Stimulated activated naive B cell treated with anti-CD40 and anti-IgM and Interleukin-4, amounts not matched to agents 10 μg/mL and 1 μg/mL and 100 μg/mL, for 72 hours (primary cell): ENCODE measurements at regions not wholly inside any gene's neighbourhood (a gene's known extent, or its start where the extent isn't known, plus 50 kb on each side); places are given as distances from the start of the nearest gene placed in this dataset.
"Not testable (repeated sequence)": the region's sequence is repeated elsewhere in the genome, so short reads cannot be mapped to it uniquely, and the experiment has no call there.

Experiments used
- ATAC-seq, 2 donors: fragments of 150-1000 bp; cut with Tn5 transposase; replicated peaks; 2 replicates each; pipeline ENCODE4 v1.10.0; 2021; ENCODE audit warnings: moderate library complexity in 1 of 2
- DNase-seq: peaks from one replicate; pipeline ENCODE4 v3.0.0; 2021
- H3K27ac Mint-ChIP-seq: one replicate; pipeline ENCODE4 v1.8.0; 2022; ENCODE audit warnings: mild to moderate bottlenecking, mixed read lengths
- H3K27me3 Mint-ChIP-seq, 2 donors: one replicate each; pipeline ENCODE4 v1.8.0; 2022; ENCODE audit warnings: mixed read lengths in 2 of 2
- H3K36me3 Mint-ChIP-seq, 2 donors: one replicate each; pipeline ENCODE4 v1.8.0; 2022; ENCODE audit warnings: mixed read lengths in 2 of 2, mild to moderate bottlenecking in 1 of 2
- H3K4me1 Mint-ChIP-seq, 2 donors: one replicate each; pipeline ENCODE4 v1.8.0; 2022; ENCODE audit warnings: mixed read lengths in 2 of 2, mild to moderate bottlenecking in 1 of 2
- H3K4me3 Mint-ChIP-seq, 2 donors: one replicate each; pipeline ENCODE4 v1.8.0; 2022; ENCODE audit warnings: mild to moderate bottlenecking in 2 of 2, mixed read lengths in 2 of 2, moderate library complexity in 1 of 2
- H3K9me3 Mint-ChIP-seq, 2 donors: one replicate each; pipeline ENCODE4 v1.8.0; 2022; ENCODE audit warnings: mixed read lengths in 2 of 2, mild to moderate bottlenecking in 1 of 2

DNA sequence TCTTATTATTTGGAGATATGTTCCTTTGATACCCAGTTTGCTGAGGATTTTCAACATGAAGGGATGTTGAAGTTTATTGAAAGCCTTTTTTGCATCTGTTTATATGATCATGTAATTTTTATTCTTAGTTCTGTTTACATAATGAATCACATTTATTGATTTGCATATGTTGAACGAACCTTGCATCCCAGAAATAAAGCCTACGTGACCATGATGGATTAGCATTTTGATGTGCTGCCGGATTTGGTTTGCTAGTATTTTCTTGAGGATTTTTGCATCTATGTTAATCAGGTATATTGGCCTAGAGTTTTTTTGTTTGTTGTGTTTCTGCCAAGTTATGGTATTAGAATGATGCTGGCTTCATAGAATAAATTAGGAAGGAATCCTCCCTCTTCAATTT is 161.4 kb upstream of the ITGA1 start:
- Mint-ChIP-seq H3K36me3 (no peaks in the 10 kb centered on the region), H3K27ac (no peak overlapping the region), H3K27me3 (no peaks in the 10 kb centered on the region), H3K4me1 (no peaks in the 10 kb centered on the region), H3K4me3 (no peak overlapping the region), H3K9me3 (peaks cover 0 to 9% of the 10 kb centered on the region in 2 donors)
- DNase-seq (no peak), ATAC-seq (no peak)

DNA sequence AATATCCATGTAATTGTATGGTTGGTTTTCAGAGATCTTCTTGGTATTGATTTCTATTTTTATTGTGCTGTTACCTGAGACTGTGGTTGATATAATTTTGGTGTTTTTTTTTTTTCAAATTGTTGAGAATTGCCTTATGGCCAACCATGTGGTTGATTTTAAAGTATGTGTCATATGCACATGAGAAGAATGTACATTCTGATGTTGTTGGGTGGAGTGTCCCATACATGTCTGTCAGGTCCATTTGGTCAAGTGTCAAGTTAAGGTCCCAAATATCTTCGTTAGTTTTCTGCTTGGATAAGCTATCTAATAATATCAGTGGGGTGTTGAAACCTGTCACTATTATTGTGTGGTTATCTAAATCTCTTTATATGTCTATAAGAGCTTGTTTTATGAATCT is 160.0 kb upstream of the ITGA1 start:
- DNase-seq (no peak), ATAC-seq (no peak)
- no peaks in the 10 kb centered on the region for H3K27me3 Mint-ChIP-seq
- H3K36me3 Mint-ChIP-seq = no peaks in the 10 kb centered on the region
- H3K4me3 Mint-ChIP-seq = no peak overlapping the region
- no peaks in the 10 kb centered on the region for H3K4me1 Mint-ChIP-seq
- no peak overlapping the region for H3K27ac Mint-ChIP-seq
- peaks cover 0 to 9% of the 10 kb centered on the region in 2 donors for H3K9me3 Mint-ChIP-seq

DNA sequence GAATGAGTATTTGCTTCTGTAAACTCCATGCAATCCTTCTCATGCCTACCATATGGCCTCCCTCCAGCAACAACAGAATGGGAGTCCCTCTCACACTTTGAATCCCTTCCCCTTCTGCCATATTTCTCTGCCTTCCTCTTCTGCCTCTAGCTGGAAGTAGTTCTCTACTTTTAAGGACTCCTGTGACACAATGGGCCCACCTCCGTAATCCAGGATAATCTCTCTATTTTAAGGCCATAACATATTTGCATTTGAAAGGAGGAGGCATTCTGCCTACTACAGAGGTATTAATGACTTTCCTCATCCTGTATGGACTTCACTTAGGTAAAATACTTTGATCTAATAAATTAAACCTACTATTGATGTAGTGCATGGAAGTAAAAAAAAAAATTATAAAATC is 155.4 kb upstream of the ITGA1 start:
- Mint-ChIP-seq H3K27ac (no peak overlapping the region), H3K4me3 (no peak overlapping the region), H3K9me3 (peaks cover 0 to 2% of the 10 kb centered on the region in 2 donors), H3K4me1 (no peaks in the 10 kb centered on the region), H3K36me3 (no peaks in the 10 kb centered on the region), H3K27me3 (no peaks in the 10 kb centered on the region)
- DNase-seq (no peak), ATAC-seq (no peak)

DNA sequence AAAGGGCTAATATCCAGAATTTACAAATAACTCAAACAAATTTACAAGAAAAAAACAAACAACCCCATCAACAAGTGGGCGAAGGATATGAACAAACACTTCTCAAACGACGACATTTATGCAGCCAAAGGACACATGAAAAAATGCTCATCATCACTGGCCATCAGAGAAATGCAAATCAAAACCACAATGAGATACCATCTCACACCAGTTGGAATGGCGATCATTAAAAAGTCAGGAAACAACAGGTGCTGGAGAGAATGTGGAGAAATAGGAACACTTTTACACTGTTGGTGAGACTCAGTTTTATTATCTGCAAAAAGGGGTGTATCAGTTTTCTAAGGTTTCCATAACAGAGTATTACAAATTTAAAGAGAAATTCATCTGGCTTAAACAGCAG is 153.5 kb upstream of the ITGA1 start:
- H3K27me3 Mint-ChIP-seq, ATAC-seq: not testable (repeated sequence)

GRCh38 chr5:52638732-52639131 is 149.0 kb upstream of the ITGA1 start:
- no peaks in the 10 kb centered on the region for H3K27me3 Mint-ChIP-seq
- no peak for ATAC-seq
- H3K9me3 Mint-ChIP-seq = peaks cover 0 to 5% of the 10 kb centered on the region in 2 donors
- no peak overlapping the region for H3K4me3 Mint-ChIP-seq
- H3K4me1 Mint-ChIP-seq = no peaks in the 10 kb centered on the region
- no peak overlapping the region for H3K27ac Mint-ChIP-seq
- no peak for DNase-seq
- no peaks in the 10 kb centered on the region for H3K36me3 Mint-ChIP-seq

More for the DNA sequence above, 153.5 kb upstream of the ITGA1 start:
- DNase-seq, H3K4me1 Mint-ChIP-seq, H3K27ac Mint-ChIP-seq, H3K36me3 Mint-ChIP-seq, H3K4me3 Mint-ChIP-seq, H3K9me3 Mint-ChIP-seq: not testable (repeated sequence)

DNA sequence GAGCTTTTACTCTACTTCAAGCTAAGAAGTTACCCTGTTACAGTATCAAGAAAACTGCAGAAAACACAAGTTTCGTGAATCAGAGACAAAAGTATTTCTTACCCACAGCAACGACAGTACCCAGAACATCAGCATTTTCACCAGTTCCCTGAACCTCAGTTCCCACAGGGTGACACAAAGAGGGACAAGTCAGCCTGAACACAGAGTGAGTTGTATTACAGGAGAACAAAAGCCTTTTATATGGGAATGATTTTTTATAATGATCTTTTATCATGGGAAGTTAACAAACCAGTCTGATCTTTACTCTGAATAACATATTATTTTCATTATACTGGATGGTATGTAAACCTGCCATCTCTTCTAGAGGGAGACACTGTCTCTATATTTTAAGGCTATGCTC is 139.0 kb upstream of the ITGA1 start:
- Mint-ChIP-seq H3K4me1 (no peaks in the 10 kb centered on the region), H3K9me3 (peaks cover 12 to 13% of the 10 kb centered on the region in 2 donors), H3K36me3 (no peaks in the 10 kb centered on the region), H3K4me3 (no peak overlapping the region), H3K27me3 (peaks cover 0 to 6% of the 10 kb centered on the region in 2 donors), H3K27ac (no peak overlapping the region)
- ATAC-seq (no peak), DNase-seq (no peak)

- Mint-ChIP-seq H3K36me3 (no peaks in the 10 kb centered on the region), H3K4me3 (no peak overlapping the region), H3K27me3 (peaks cover 6 to 8% of the 10 kb centered on the region in 2 donors), H3K9me3 (no peaks in the 10 kb centered on the region), H3K4me1 (no peaks in the 10 kb centered on the region), H3K27ac (no peak overlapping the region)
- DNase-seq (no peak), ATAC-seq (no peak)
Observed at GRCh38 chr5:52655163-52655562, 132.6 kb upstream of the ITGA1 start.

DNA sequence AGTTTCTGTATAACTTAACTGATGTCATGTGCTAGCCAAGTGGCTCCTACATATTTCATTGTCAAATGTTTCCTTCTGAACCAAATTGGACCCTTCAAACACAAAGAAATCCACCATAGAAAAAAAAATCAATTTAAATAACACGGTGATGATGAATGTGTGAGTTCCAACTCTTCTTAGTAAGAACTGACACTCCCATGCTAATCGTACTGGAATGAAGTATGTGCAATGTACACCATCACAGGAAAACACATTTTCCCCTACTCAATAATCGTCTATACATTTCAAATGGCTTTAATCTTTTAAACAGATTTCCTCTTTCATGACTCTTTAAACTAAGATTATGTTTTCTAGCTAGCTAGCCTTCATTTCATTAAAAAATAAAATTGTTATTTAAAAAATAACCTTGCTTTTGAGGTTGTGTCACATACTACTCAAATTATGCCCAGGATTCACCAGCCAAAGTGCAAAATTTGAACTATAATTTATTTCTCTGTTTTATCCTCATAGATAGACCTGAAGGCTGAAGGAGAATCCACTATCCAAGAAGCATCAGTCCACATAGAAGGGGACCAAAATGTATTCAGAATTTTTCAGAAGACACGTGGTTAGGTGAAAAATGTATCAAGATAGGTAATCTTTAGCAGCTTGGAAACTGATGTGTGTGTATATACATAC is 131.0 kb upstream of the ITGA1 start:
- no peak overlapping the region for H3K4me3 Mint-ChIP-seq
- no peaks in the 10 kb centered on the region for H3K4me1 Mint-ChIP-seq

DNA sequence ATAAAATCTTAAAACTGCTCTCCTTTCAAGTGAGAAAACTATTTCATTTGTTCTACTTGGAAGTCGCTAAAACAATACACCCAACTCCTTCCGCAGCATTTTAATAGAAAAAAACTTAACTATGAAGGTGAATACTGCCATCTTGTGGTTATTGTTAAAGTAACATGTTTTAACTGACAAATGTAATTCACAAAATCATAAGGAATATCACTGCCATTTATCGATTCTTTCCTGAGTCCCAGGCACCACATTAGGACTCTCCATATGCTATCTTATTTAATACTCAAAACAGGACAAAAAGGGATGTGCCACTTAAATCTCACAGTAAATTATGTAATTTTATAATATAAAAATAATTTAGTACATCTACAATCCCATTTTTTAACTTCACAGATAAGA is 130.5 kb upstream of the ITGA1 start:
- H3K9me3 Mint-ChIP-seq = no peaks in the 10 kb centered on the region
- DNase-seq = no peak
- H3K27me3 Mint-ChIP-seq = peaks cover 6 to 8% of the 10 kb centered on the region in 2 donors
- no peak overlapping the region for H3K27ac Mint-ChIP-seq
- ATAC-seq = no peak
- H3K36me3 Mint-ChIP-seq = no peaks in the 10 kb centered on the region
- no peak overlapping the region for H3K4me3 Mint-ChIP-seq
- H3K4me1 Mint-ChIP-seq = no peaks in the 10 kb centered on the region

More for the DNA sequence above, 131.0 kb upstream of the ITGA1 start:
- no peak for DNase-seq
- Mint-ChIP-seq H3K9me3 (no peaks in the 10 kb centered on the region), H3K27ac (no peak overlapping the region), H3K36me3 (no peaks in the 10 kb centered on the region), H3K27me3 (peaks cover 6 to 8% of the 10 kb centered on the region in 2 donors)
- ATAC-seq = no peak

DNA sequence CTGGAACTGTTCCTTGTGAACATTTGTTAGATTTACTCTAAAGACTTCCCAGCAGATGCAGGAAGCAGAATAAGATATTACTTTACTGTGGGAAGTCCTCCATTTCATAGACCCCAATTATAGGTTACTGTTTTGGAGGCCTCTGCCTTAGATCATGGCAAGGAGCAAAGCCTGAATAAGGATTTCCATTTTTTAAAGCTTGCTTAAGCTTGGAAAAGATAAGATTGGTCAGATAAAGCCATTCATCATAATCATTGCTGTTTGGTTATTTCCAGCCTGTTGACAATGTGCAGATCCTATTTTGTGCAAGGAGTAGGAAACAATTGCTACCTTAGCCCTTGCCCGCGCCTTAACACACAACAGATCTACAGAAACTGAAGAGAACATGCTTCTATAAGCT is 129.5 kb upstream of the ITGA1 start:
- H3K4me3 Mint-ChIP-seq = no peak overlapping the region
- H3K27me3 Mint-ChIP-seq = peaks cover 0 to 8% of the 10 kb centered on the region in 2 donors
- no peak for DNase-seq

GRCh38 chr5:52660621-52661020 is 127.1 kb upstream of the ITGA1 start:
- DNase-seq (no peak), ATAC-seq (no peak)
- H3K9me3 Mint-ChIP-seq = no peaks in the 10 kb centered on the region
- no peaks in the 10 kb centered on the region for H3K4me1 Mint-ChIP-seq
- H3K36me3 Mint-ChIP-seq = no peaks in the 10 kb centered on the region
- peaks cover 5 to 7% of the 10 kb centered on the region in 2 donors for H3K27me3 Mint-ChIP-seq
- H3K4me3 Mint-ChIP-seq = no peak overlapping the region
- H3K27ac Mint-ChIP-seq = no peak overlapping the region

More for the DNA sequence above, 129.5 kb upstream of the ITGA1 start:
- H3K27ac Mint-ChIP-seq = no peak overlapping the region
- no peaks in the 10 kb centered on the region for H3K4me1 Mint-ChIP-seq
- no peaks in the 10 kb centered on the region for H3K9me3 Mint-ChIP-seq
- H3K36me3 Mint-ChIP-seq = no peaks in the 10 kb centered on the region
- no peak for ATAC-seq

- Mint-ChIP-seq H3K36me3 (no peaks in the 10 kb centered on the region), H3K4me3 (no peak overlapping the region), H3K27ac (no peak overlapping the region), H3K27me3 (peaks cover 5% of the 10 kb centered on the region in 2 donors), H3K4me1 (no peaks in the 10 kb centered on the region), H3K9me3 (no peaks in the 10 kb centered on the region)
- no peak for ATAC-seq
- DNase-seq = no peak
Observed at GRCh38 chr5:52661903-52662595, 125.7 kb upstream of the ITGA1 start.

DNA sequence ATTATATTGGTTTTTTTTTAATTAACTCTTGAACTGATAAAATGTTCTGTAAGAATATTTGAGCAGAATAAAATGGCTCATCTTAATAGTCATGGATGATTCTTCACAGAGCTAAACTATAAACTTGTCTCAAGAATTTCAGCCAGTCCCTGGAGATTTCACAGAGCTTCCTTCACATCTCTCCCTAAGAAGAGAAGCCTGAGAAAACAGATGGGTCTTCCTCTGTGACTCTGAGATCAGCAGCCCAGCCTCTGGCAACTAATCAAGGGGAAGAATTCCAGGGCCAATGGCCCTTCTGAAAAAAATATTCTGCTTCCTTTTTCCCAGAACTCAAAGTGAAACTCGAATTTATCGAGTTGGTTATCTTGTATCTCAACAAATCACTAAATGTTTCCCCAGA is 122.2 kb upstream of the ITGA1 start:
- Mint-ChIP-seq H3K27ac (no peak overlapping the region), H3K4me1 (no peaks in the 10 kb centered on the region), H3K27me3 (peaks cover 5 to 10% of the 10 kb centered on the region in 2 donors), H3K9me3 (no peaks in the 10 kb centered on the region), H3K4me3 (no peak overlapping the region), H3K36me3 (no peaks in the 10 kb centered on the region)
- ATAC-seq (no peak), DNase-seq (no peak)

DNA sequence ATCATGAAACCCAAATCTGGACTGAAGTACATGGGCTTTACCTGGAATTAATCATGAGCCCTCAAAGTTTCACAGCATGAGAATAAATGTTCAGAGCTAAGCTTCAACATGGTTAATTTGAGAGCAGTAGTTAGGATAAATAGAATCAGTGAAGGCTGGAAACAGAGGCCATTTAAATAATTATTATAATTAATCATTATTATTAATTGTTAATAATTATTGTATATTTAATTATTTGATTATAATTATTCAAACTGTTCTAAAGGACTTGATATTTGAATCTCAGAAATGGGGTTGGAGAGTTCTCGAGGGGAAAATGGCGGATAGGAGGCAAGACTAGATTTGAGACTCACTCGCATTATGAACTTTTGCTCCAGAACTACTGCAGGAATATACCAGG is 119.6 kb upstream of the ITGA1 start:
- DNase-seq (no peak), ATAC-seq (no peak)
- peaks cover 5 to 10% of the 10 kb centered on the region in 2 donors for H3K27me3 Mint-ChIP-seq
- H3K27ac Mint-ChIP-seq = no peak overlapping the region
- no peaks in the 10 kb centered on the region for H3K9me3 Mint-ChIP-seq
- H3K4me3 Mint-ChIP-seq = no peak overlapping the region
- no peaks in the 10 kb centered on the region for H3K36me3 Mint-ChIP-seq
- H3K4me1 Mint-ChIP-seq = no peaks in the 10 kb centered on the region

DNA sequence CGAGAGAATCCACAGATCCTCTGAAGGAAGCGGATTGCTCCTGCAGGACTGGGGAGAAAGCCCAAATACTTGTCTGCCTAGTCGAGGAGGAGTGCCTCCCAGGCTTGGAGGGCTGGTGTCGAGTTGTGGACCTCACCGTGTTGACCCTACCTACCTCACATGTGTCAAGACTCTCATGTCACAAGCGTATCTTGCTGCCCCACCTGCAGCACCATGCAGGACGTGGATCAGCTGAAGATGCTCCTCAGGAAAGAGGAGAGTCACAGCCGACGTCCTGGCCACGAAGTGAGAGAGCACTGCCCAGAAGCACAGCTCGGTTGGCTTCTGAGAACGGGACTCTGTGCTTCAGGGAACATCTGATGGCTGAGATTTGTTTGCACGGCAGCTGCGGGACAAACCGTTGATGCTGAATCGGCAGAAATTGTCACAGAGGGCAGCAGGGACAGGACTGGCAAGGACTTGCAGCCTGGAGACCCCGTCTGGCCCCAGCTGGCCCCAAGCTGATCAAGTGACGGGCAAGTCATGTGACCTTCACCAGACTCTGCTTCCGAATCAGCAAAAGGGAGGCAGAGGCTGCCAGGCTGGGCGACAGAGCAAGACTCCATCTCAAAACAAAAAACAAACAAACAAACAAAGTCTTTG is 119.1 kb upstream of the ITGA1 start:
- H3K9me3 Mint-ChIP-seq = no peaks in the 10 kb centered on the region
- no peak overlapping the region for H3K4me3 Mint-ChIP-seq
- no peak overlapping the region for H3K27ac Mint-ChIP-seq
- DNase-seq = no peak
- peaks cover 5 to 10% of the 10 kb centered on the region in 2 donors for H3K27me3 Mint-ChIP-seq
- H3K36me3 Mint-ChIP-seq = no peaks in the 10 kb centered on the region
- no peaks in the 10 kb centered on the region for H3K4me1 Mint-ChIP-seq
- ATAC-seq = no peak
